Ovary (tissue), 7 donors: ENCODE measurements at regions not wholly inside any gene's neighbourhood (a gene's known extent, or its start where the extent isn't known, plus 50 kb on each side); places are given as distances from the start of the nearest gene placed in this dataset.
"Not testable (repeated sequence)": the region's sequence is repeated elsewhere in the genome, so short reads cannot be mapped to it uniquely, and the experiment has no call there.

ENCODE experiments used
- DNase-seq, 5 donors: peaks; one replicate each; pipeline ENCODE4 v3.0.0-alpha.2; 2019 to 2020
- H3K27ac ChIP-seq, 2 donors: fragments of 200-600 bp; one replicate each; pipeline versions ENCODE4 v1.5.1 to v1.8.0; 2019 to 2022
- H3K27me3 ChIP-seq: fragments of 200-600 bp; one replicate; pipeline ENCODE4 v1.8.0; 2022
- H3K36me3 ChIP-seq: fragments of 200-600 bp; sonication (generic); one replicate; pipeline ENCODE4 v1.5.1; 2019
- H3K4me1 ChIP-seq: one replicate; pipeline ENCODE4 v1.8.1; 2013; ENCODE audit warnings: mild to moderate bottlenecking, moderate library complexity; ENCODE audit not compliant: insufficient read depth
- H3K4me3 ChIP-seq: fragments of 200-600 bp; sonication (generic); one replicate; pipeline ENCODE4 v1.5.1; 2017
- H3K9me3 ChIP-seq, 2 donors: fragments of 200-600 bp in 1 of 2; sonication (generic) in 1 of 2; one replicate each; pipeline versions ENCODE4 v1.5.1 to v1.8.1; 2013 to 2019; ENCODE audit warnings: mild to moderate bottlenecking in 1 of 2, moderate library complexity in 1 of 2
- EP300 ChIP-seq: sonication (generic); formaldehyde crosslinking; IDR thresholded peaks from one replicate; pipeline ENCODE4 v1.6.1; 2017; ENCODE audit warnings: antibody characterized with exemption
- POLR2A ChIP-seq: fragments of 450-650 bp; IDR thresholded peaks from one replicate; pipeline ENCODE4 v1.6.1; 2017; ENCODE audit warnings: antibody characterized with exemption, mild to moderate bottlenecking, moderate library complexity
- WGBS, 3 donors: extraction: QIAGEN DNeasy Blood & Tissue Kit in 1 of 3; methylation state at CpG; one replicate each; pipeline versions ENCODE4 v1.1.5 to v1.1.7; 2013 to 2017; 5-methylcytosine and 5-hydroxymethylcytosine counted together
- intact Hi-C, 4 donors: fragments of 100-400 bp; cut with DNase I; formaldehyde crosslinking; loops; one replicate each; pipeline versions ENCODE4 v1.11.0 to v1.15.1; 2022 to 2023
- TF ChIP-seq, protein P1 (sequence below), 3 donors: fragments of 450-650 bp in 2 of 3; fragments of 200-600 bp in 1 of 3; IDR thresholded peaks; one replicate each; pipeline versions ENCODE4 v1.5.1 to v1.8.0; 2016 to 2022; ENCODE audit warnings: antibody characterized with exemption in 3 of 3, mild to moderate bottlenecking in 1 of 3
- donor health status: DM: no; HTN: no; CAD: no; lungs with moderate emphysema.
- donor health status: DM: no; HTN: no; CAD: no.
- donor health status: Bipolar disorder and iron deficiency.
- donor health status: DM: no; HTN: no; CAD: no.
- donor health status: DM: yes; HTN: yes; CAD: no.

DNA sequence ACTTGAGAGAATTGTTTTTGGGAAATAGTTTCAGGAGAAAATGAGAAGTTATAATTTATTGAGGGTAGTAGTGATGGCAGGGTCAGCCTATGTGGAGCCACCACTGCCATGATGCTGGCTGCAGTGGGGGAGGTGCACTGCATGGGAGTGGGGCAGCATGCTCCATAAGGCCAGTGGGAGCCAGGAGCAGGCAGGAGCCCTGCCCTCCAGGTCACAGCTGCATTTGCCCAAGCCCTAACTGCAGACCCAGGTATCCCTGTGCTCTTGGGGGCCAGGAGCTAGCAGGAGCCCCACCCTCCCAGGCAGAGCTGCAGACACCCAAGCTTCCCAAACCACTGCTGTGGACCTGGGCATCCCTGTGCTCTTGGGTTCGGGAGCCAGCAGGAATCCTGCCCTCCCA lies 757.3 kb upstream of the CRIM1 start:
- Histone ChIP-seq H3K4me3 (no peak overlapping the region), H3K27me3 (no peaks in the 10 kb centered on the region), H3K9me3 (no peaks in the 10 kb centered on the region), H3K36me3 (no peaks in the 10 kb centered on the region), H3K4me1 (no peaks in the 10 kb centered on the region), H3K27ac (no peak overlapping the region)
- 56 to 92% (median 61%) methylated on average over 1 of the region's 1 CpG for WGBS, 3 donors
- TF ChIP-seq, protein P1, sequence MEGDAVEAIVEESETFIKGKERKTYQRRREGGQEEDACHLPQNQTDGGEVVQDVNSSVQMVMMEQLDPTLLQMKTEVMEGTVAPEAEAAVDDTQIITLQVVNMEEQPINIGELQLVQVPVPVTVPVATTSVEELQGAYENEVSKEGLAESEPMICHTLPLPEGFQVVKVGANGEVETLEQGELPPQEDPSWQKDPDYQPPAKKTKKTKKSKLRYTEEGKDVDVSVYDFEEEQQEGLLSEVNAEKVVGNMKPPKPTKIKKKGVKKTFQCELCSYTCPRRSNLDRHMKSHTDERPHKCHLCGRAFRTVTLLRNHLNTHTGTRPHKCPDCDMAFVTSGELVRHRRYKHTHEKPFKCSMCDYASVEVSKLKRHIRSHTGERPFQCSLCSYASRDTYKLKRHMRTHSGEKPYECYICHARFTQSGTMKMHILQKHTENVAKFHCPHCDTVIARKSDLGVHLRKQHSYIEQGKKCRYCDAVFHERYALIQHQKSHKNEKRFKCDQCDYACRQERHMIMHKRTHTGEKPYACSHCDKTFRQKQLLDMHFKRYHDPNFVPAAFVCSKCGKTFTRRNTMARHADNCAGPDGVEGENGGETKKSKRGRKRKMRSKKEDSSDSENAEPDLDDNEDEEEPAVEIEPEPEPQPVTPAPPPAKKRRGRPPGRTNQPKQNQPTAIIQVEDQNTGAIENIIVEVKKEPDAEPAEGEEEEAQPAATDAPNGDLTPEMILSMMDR (IDR thresholded peaks at IDR 0.05): no peak
- TF ChIP-seq POLR2A (no peak), EP300 (no peak)
- no peak for DNase-seq
- intact Hi-C loops: no loop called here

DNA sequence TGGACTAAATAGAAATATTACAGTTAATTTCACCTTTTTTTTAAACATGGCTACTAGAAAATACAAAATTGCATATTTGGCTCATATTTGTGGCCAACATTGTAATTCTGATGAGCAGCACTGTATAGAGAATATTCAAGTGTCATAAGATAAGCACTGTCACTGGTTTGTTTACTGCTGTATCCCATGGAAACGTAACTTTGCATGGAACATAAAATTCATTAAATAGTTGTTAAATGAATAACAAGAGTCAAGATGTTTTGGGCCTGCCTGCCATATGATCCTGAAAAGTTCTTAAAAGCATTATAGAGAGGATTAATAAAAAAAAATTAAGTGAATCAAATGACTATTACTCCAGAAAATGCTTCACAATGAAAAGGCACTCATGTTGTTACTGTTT lies 763.7 kb upstream of the CRIM1 start:
- 71 to 86% (median 76%) methylated on average over 1 of the region's 1 CpG for WGBS, 3 donors
- intact Hi-C loops: no loop called here
- H3K27me3 ChIP-seq: no peaks in the 10 kb centered on the region
- no peaks in the 10 kb centered on the region for H3K4me1 ChIP-seq
- no peak overlapping the region for H3K4me3 ChIP-seq
- TF ChIP-seq POLR2A: no peak
- no peak for DNase-seq
- H3K27ac ChIP-seq: no peak overlapping the region
- no peaks in the 10 kb centered on the region for H3K9me3 ChIP-seq
- H3K36me3 ChIP-seq: no peaks in the 10 kb centered on the region

GRCh38 chr2:35585972-35586371 lies 769.6 kb upstream of the CRIM1 start:
- Histone ChIP-seq H3K4me3 (no peak overlapping the region), H3K36me3 (no peaks in the 10 kb centered on the region), H3K27me3 (no peaks in the 10 kb centered on the region), H3K9me3 (no peaks in the 10 kb centered on the region), H3K27ac (no peak overlapping the region), H3K4me1 (no peaks in the 10 kb centered on the region)
- TF ChIP-seq, protein P1 (IDR thresholded peaks at IDR 0.05): no peak
- intact Hi-C loops: no loop called here
- whole genome bisulfite sequencing, 3 donors: 85 to 89% (median 89%) methylated on average over 5 of the region's 5 CpGs
- DNase-seq: no peak

GRCh38 chr2:35582637-35583036 lies 772.9 kb upstream of the CRIM1 start:
- WGBS, 3 donors: 54 to 59% (median 56%) methylated on average over 4 of the region's 4 CpGs
- Histone ChIP-seq H3K4me3 (no peak overlapping the region), H3K9me3 (no peaks in the 10 kb centered on the region), H3K4me1 (no peaks in the 10 kb centered on the region), H3K27ac (no peak overlapping the region), H3K27me3 (no peaks in the 10 kb centered on the region), H3K36me3 (no peaks in the 10 kb centered on the region)
- TF ChIP-seq POLR2A: no peak
- no peak for TF ChIP-seq EP300
- TF ChIP-seq, protein P1 (IDR thresholded peaks at IDR 0.05): no peak
- intact Hi-C loops: no loop called here
- no peak for DNase-seq

DNA sequence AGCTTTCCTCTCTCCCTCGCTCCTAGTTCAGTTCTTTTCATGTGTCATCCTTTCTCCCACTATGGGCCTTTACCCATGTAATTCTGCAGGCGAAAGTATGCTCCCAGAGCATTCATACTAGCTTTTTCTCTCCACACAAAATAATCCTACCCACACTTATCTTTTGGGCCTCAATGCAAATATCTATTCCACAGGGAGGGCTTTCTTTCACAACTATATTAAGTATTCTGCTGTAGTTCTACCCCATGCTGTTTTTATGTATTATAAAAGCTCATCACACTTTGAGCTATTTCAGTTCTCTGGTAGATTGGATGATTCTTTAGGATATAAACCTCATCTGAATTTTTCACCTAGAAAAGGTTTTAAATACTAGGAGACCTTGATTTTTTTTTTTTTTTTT lies 774.6 kb upstream of the CRIM1 start:
- intact Hi-C loops: no loop called here
- WGBS, 3 donors: 84 to 97% (median 89%) methylated on average over 2 of the region's 2 CpGs
- Histone ChIP-seq H3K4me3 (no peak overlapping the region), H3K27ac (no peak overlapping the region), H3K4me1 (no peaks in the 10 kb centered on the region), H3K9me3 (no peaks in the 10 kb centered on the region), H3K36me3 (no peaks in the 10 kb centered on the region), H3K27me3 (no peaks in the 10 kb centered on the region)
- DNase-seq: no peak
- no peak for TF ChIP-seq EP300
- TF ChIP-seq POLR2A: no peak
- TF ChIP-seq, protein P1 (IDR thresholded peaks at IDR 0.05): no peak

DNA sequence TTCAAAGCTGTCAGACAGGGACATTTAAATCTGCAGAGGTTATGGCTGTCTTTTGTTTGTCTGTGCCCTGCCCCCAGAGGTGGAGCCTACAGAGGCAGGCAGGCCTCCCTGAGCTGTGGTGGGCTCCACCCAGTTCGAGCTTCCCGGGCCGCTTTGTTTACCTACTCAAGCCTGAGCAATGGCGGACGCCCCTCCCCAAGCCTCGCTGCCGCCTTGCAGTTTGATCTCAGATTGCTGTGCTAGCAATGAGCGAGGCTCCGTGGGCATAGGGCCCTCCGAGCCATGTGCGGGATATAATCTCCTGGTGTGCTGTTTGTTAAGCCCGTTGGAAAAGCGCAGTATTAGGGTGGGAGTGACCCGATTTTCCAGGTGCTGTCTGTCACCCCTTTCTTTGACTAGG lies 787.0 kb upstream of the CRIM1 start:
- H3K27me3 ChIP-seq, H3K4me1 ChIP-seq, H3K4me3 ChIP-seq, H3K9me3 ChIP-seq, H3K27ac ChIP-seq, H3K36me3 ChIP-seq, intact Hi-C loops, DNase-seq: not testable (repeated sequence)
- WGBS, 3 donors: 86 to 96% (median 92%) methylated on average over 12 to 14 of the region's 14 CpGs
